HG03565 (cell line): ENCODE measurements at regions not wholly inside any gene's neighbourhood (a gene's known extent, or its start where the extent isn't known, plus 50 kb on each side); places are given as distances from the start of the nearest gene placed in this dataset.

Source experiments
- ATAC-seq: cut with Tn5 transposase; IDR thresholded peaks from one replicate; pipeline ENCODE4 v1.9.1; 2021; ENCODE audit warnings: mild to moderate bottlenecking, moderate library complexity; ENCODE audit not compliant: unreplicated experiment

GRCh38 chr1:34328281-34328799 lies 151.6 kb downstream of the C1orf94 start:
- ATAC-seq: no peak

DNA sequence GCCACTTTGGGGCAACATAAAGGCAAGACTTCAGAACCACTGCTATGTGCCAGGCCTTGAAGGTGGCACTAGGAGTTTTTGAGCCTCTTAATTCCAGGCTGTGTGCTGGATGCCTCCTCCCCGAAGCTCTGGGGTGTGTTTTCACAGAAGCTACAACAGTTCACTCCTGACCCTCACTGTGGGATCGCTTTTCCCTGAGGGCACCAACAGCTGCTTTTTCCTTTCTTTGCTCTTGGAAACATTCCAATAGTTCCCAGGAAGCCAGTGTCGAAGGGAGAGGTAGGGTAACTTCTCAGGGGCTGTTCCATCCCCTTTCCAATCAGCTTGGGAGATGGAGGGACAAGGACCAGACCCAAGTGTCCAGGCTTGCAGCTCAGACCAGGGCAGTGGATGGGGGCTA lies 153.4 kb downstream of the C1orf94 start:
- no peak for ATAC-seq

GRCh38 chr1:34331020-34331926 lies 154.6 kb downstream of the C1orf94 start:
- ATAC-seq: no peak

- no peak for ATAC-seq
Observed at GRCh38 chr1:34332996-34333395, 156.3 kb downstream of the C1orf94 start.

- no peak for ATAC-seq
Observed at GRCh38 chr1:34338871-34339270, 162.2 kb downstream of the C1orf94 start.

- ATAC-seq: no peak
Observed at GRCh38 chr1:34341896-34342295, 165.2 kb downstream of the C1orf94 start.

DNA sequence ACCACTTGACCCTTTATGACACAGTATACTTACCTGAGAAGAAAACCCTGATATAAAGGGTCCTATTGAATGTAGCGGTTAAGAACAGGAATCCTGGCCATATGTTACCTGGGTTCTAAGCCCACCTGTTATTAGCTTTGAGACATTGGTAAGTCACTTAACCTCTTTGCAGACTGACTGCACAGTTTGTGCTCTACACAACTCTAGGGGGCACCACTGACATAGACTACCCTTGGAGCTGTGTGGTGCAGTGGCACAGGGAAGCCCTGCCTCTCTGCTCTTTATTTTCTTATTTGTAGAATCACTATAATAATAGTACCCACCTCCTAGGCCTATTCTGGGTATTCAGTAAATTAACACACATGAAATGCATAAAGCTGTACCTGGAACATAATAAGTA lies 165.6 kb downstream of the C1orf94 start:
- ATAC-seq: no peak

DNA sequence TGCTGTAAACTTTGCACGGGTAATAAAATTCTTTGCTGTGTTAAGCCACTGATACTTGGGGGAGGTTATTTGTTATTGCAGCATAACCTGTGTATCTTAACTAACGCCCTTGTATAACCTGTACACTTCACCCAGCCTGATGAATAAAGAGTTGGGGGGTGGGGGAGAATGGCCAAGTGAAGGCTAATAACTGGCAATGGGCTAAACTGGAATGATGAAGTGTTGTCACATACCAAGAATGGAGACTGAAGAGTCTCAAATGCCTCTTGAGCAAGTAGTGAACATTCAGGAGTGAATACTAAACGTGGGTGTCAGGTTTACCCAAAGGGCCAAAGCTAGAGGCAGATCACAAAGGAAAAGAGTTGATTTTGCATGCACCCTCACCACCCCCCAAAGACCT lies 169.4 kb downstream of the C1orf94 start:
- ATAC-seq: no peak

DNA sequence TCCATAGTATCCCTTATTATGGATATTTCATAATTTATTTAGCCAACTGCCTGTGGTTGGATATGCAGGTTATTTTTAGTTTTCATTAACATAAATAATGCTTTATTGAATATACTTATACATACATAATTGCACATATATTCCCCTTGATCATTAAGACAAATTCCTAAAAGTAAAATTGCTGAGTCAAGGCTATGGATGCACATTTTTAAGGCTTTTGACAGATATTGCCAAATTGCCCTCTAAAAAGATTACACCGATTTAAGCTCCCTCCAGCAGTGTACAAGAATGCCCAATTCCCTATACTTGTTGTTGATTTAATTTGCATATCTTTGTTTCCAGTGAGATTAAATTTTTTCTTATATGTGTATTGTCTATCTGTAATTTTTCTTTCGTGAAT lies 176.7 kb downstream of the C1orf94 start:
- no peak for ATAC-seq

DNA sequence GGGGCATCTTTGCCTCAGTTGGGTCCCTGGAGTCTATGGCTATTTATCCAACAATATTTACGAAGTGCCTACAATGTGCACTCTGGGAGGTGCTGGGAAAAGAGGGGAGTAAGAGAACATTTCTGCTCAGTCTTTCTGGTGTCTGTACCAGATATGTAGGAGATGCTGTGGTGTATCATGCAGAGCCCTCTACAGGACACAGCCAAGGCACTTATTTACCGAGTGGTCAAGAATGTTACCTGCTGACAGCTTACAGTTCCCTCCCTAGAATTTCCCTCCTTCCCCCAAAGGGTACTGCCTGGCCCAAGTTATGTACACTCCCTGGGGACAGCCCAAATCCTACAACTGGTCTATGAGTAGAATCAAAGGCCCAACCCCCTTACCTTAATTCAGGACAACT lies 177.7 kb downstream of the C1orf94 start:
- no peak for ATAC-seq

- no peak for ATAC-seq
Observed at GRCh38 chr1:34356853-34357252, 180.1 kb downstream of the C1orf94 start.

DNA sequence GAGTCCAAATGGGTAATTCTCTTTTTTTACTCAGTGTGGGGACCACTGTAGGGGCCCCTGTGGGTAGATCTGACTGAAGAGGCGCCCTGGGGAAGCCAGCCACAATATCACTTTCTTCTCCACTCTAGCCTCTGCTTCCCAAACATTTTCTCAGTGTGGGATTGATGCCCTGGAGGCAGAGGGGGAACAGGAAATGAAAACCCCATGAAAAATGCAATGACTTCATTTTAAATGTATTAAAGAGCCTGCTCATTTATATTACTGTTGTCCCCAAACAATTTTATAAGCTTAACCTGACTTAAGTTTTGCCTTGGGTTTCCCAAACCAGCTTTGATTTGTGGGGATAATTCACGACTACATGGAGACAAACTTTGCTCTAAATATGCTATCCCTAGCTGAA lies 181.9 kb downstream of the C1orf94 start:
- ATAC-seq: no peak

GRCh38 chr1:34359411-34359810 lies 182.7 kb downstream of the C1orf94 start:
- ATAC-seq: no peak

DNA sequence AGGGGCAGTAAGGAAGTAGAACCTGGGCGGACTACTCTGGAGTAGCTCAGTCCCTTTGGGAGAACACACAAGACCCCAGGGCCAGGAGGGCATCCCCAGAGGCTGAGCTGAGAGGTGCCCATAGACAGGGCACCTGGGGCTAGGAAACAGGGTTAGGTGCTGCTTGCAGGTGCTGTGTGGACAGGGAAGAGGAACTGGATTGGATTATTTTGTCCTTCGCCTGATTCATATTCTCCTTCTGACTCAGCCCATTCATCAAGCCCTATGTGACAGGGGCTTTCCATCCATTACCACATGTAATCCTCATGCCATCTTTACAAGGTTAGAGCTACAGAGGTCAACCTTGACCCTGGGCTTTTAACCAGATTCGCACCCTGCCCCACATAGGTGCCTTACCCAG lies 183.9 kb downstream of the C1orf94 start:
- ATAC-seq: peak; percentile 44

DNA sequence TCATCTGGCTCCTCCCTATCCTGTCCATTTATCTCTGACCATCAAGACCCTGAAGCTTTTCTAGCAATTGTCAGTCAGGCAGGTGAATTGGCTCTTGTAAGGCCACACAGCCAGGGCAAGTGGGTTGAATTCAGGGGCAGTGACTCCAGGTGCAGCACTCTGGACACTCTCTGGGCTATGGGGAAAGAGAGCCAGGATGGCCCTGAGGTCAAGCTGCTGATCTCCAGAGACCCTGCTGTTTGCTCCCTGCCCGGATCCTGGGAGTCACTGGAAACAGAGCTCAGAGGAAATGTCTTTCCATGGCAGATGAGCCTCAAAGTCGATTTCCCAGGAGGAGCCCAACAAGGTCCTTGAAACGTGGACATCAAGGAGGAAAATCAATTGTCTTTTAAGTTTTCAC lies 184.4 kb downstream of the C1orf94 start:
- ATAC-seq: no peak

DNA sequence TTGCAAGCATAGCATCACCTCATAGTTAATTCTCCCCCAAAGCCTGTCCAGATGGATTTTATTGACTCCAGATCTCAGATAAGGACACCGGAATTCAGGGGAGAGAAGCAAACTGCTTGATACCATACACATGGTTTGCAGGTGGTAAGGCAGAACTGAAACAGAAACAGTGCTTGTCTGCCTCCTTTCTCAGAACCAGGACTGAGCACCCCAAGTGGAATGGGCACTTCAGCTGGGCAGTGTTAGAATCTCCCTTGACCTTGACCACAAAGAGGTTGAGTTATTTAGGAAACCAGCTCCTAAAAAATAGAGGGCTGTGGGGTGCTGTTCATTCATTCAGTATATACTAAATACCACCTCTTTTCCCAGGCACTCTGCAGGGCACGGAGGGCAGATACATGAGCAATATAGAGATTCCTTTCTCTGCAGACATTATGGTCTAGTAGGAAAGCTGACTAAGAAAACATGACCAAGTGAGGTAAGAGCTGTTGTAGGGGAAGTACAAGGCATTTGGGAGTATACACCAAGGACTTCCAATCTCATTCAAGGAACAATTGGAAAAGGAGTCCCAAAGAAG lies 185.2 kb downstream of the C1orf94 start:
- no peak for ATAC-seq

GRCh38 chr1:34362949-34363348 lies 186.2 kb downstream of the C1orf94 start:
- no peak for ATAC-seq

DNA sequence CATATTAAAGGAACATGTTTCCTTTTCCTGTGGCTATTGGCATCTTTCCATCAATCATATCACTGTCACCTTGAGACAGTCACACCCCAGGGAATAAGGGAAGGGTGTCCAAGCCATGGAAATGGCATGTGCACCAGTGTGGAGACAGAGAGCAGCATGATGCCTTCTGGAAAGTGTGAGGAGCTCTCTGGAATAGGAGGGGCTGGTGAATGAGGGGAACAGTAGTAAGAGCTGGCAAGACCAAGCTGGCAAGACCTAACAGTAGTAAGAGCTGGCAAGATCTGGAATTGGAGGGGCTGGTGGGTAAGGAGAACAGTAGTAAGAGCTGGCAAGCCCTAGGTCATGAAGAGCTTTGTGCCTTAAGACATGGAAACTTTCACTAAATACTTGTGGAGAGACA lies 186.7 kb downstream of the C1orf94 start:
- no peak for ATAC-seq

DNA sequence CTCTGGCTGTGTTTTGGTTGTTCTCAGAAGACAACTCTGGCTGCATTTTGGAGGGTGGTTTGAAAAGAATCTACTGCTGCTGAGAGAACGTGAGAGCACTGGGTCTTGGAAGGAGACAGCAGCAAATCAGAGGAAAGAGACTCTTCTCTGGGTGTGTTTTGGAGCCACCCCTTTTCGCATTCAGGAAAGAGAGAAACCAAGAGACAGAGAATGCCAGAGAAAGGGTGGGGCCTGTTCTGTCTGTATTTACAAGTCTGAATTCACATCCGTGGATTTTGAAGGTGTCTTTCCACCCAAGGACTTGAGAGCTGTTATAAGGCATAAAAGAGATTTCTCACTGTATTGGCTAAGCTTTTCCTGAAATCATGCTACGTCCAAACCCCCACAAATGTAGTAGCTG lies 187.2 kb downstream of the C1orf94 start:
- ATAC-seq: no peak

DNA sequence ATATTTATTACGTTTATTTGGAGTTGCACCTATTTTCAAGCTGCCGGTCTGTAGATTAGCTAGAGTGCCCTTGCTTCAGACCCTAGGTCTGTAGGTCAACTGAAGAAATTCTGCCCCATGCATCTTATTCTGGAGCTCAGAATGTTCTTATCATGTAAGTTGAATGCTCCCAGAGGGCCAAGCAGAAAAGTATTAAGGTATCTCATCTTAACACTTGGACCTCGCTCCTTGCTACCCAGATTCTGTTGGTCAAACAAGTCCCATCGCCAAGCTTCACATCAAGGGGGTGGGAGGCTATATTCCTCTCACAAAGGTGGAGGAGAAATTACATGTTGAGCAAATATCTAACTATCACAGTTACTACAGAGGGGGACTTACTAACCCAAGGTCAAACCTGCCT lies 187.7 kb downstream of the C1orf94 start:
- no peak for ATAC-seq

DNA sequence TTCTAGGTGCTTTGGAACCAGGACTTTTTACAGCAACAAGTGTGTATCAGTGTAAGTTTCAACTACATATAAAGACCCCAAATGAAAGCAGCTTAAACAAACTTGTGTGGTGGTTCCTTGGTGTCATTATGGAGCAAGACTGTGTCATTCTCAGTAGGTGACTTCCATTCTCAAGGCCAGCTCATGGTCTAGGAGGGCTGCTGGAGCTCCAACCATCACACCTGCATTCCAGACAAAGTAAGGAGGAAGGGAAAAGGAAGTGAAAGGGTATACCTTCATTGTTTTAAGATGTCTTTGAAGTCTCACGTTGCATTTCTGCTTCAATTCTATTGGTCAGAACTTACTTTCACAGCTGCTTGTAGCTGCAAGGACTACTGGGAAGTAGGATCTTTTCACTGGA lies 188.6 kb downstream of the C1orf94 start:
- ATAC-seq: no peak

GRCh38 chr1:34366875-34367624 lies 190.3 kb downstream of the C1orf94 start:
- ATAC-seq: no peak
